HG02763 (cell line): ENCODE measurements at regions not wholly inside any gene's neighbourhood (a gene's known extent, or its start where the extent isn't known, plus 50 kb on each side); places are given as distances from the start of the nearest gene placed in this dataset.

Source experiments
- ATAC-seq: cut with Tn5 transposase; IDR thresholded peaks from one replicate; pipeline ENCODE4 v1.9.1; 2021; ENCODE audit warnings: mild to moderate bottlenecking, moderate library complexity; ENCODE audit not compliant: unreplicated experiment

- no peak for ATAC-seq
Measured at GRCh38 chr1:106969731-106970130, 86.7 kb upstream of the PRMT6 start.

- no peak for ATAC-seq
Measured at GRCh38 chr1:106972074-106972473, 84.4 kb upstream of the PRMT6 start.

GRCh38 chr1:106975944-106976343 is 80.5 kb upstream of the PRMT6 start:
- no peak for ATAC-seq

GRCh38 chr1:106978477-106979322 is 77.8 kb upstream of the PRMT6 start:
- ATAC-seq, result no peak

GRCh38 chr1:106979371-106979770 is 77.1 kb upstream of the PRMT6 start:
- no peak for ATAC-seq

- no peak for ATAC-seq
Measured at GRCh38 chr1:106980121-106980520, 76.4 kb upstream of the PRMT6 start.

- no peak for ATAC-seq
Measured at GRCh38 chr1:106984801-106985200, 71.7 kb upstream of the PRMT6 start.

- ATAC-seq, result no peak
Measured at GRCh38 chr1:106986603-106987002, 69.9 kb upstream of the PRMT6 start.

- ATAC-seq, result peak; percentile 94
Measured at GRCh38 chr1:106995970-106996369, 60.5 kb upstream of the PRMT6 start.

GRCh38 chr1:106998431-106999002 is 58.0 kb upstream of the PRMT6 start:
- ATAC-seq, result no peak

GRCh38 chr1:107000902-107001301 is 55.6 kb upstream of the PRMT6 start:
- ATAC-seq, result no peak

- ATAC-seq, result no peak
Measured at GRCh38 chr1:107003972-107004371, 52.5 kb upstream of the PRMT6 start.

GRCh38 chr1:107004421-107004820 is 52.1 kb upstream of the PRMT6 start:
- no peak for ATAC-seq
